AG08396 (cell line): ENCODE measurements at regions not wholly inside any gene's neighbourhood (a gene's known extent, or its start where the extent isn't known, plus 50 kb on each side); places are given as distances from the start of the nearest gene placed in this dataset.
A peak's percentile ranks its signal among the peaks of the same experiment; 100 is the strongest.
"Not testable (repeated sequence)": the region's sequence is repeated elsewhere in the genome, so short reads cannot be mapped to it uniquely, and the experiment has no call there.

Source experiments
- DNase-seq: peaks from one replicate; pipeline ENCODE4 v3.0.0; 2012; ENCODE audit warnings: low spot score, mixed read lengths

GRCh38 chr3:11712646-11713045 is 68.9 kb upstream of the VGLL4 start:
- DNase-seq, result no peak

DNA sequence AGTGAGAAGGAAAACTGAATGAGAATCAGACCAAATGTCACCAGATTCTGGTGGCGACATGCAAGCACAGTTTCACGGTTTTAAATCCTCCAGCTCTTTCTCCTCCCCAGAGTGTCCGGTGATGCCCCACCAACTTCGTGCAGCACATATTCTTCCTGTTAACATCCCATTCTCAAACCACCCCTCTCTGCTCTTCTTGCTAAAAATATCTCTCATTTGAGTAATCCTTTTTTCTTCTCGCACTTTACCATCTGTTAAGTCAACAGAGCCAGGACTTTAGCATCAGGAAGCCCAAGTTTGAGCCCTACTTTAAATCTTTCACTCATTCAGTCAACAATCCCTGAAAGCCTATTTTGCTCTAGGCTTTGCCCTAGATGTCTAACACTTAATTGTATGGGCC is 68.2 kb upstream of the VGLL4 start:
- DNase-seq, result peak; percentile 21

DNA sequence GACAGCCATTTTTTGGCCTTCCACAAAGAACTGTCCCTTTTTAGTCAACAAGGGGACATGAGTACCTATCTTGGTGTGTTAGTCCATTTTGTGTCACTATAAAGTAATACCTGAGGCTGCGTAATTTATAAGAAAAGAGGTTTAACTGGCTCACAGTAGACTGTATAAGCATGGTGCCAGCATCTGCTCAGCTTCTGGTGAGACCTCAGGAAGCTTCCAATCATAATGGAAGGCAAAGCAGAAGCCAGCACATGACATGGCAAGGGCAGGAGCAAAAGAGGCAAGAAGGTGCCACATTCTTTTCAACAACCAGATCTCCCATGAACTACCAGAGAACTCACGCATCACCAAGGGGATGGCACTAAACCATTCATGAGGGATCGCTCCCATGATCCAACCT is 66.1 kb upstream of the VGLL4 start:
- DNase-seq, result no peak

GRCh38 chr3:11707084-11707483 is 63.4 kb upstream of the VGLL4 start:
- DNase-seq, result not testable (repeated sequence)

GRCh38 chr3:11706604-11707003 is 62.9 kb upstream of the VGLL4 start:
- no peak for DNase-seq

DNA sequence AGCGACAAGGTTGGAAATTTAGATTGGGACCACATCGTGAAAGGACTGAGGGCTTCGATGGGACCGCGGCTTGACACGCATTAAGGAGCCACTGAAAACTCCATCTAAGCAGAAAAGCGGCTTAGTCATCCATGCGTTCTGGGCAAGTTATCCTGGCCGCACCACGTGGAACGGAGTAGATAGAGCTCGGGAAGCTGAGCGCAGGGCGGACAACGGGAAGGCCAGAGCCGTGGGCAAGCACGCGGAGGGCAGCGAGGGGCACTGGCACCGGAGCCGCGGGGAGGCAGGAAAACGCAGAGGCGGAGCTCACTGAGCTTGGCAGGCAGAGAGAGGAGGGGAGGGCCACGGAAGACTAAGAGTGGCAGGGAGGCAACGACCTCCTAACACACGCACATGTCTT is 61.3 kb upstream of the VGLL4 start:
- DNase-seq, result no peak

- no peak for DNase-seq
Measured at GRCh38 chr3:11703146-11703545, 59.4 kb upstream of the VGLL4 start.

DNA sequence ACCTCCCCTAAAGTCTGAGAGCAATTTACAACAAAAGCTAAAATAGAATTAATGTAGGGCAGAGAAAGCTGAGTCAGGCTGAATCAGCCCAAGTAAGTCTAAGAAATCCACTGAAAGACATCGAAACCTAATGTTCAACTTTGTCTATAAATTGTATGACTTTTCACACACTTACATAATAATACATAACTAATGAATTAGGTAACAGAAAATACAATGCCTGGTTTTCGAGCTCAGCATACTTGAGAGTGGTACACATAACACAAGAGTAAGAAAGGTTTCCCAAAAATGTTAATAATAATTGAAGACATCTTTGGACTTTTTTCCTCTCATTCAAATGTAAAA is 55.3 kb upstream of the VGLL4 start:
- peak; percentile 26 for DNase-seq

GRCh38 chr3:11698326-11699082 is 54.8 kb upstream of the VGLL4 start:
- DNase-seq, result no peak

DNA sequence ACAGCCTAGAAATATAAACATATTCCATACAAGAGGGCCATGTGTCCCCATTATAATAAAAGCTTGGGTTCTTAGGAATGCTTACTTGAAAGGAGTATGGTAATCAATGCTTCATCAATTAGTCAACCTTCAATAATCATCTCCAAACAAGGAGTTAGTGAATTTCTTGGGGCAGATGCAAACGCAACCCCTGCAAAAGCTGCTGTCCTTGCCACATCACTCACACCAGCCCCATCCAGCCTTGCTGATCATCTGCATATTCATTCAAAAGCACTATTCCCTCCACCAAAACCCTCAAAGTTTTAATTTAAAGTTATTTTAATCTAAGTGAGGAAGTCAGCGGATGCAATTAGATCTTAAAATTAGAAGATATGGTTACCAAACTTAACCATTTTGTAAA is 54.0 kb upstream of the VGLL4 start:
- no peak for DNase-seq

DNA sequence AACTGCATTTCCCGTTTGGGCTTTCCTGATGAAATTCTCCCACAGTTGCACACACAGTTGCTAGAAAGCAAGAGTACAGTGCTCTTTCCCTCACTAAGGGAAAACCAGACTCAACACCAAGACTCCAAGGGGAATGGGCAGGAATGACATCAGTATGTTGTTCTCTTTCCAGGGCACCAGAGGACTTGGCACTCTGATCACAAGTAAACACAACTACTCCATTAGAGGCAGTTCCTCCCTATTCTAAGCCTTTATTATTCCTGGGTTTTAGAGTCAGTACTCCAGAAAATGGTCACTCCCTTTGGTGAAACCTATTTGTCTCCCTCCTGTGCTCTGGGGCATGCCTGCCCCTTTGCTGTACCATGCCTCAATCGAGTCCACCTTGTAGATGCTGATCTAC is 52.3 kb upstream of the VGLL4 start:
- DNase-seq, result no peak
